Neural crest cell (in vitro differentiated cells): ENCODE measurements at regions not wholly inside any gene's neighbourhood (a gene's known extent, or its start where the extent isn't known, plus 50 kb on each side); places are given as distances from the start of the nearest gene placed in this dataset.

Source experiments
- DNase-seq: peaks from one replicate; pipeline ENCODE4 v3.0.0; 2021; ENCODE audit warnings: low read depth, mixed read lengths, low spot score
- H3K27ac Mint-ChIP-seq: one replicate; pipeline ENCODE4 v1.8.0; 2021; ENCODE audit warnings: mild to moderate bottlenecking, mixed read lengths; ENCODE audit not compliant: unreplicated experiment
- H3K27me3 Mint-ChIP-seq: 2 replicates; pipeline ENCODE4 v1.8.0; 2021; ENCODE audit warnings: low read depth, mild to moderate bottlenecking, mixed read lengths
- H3K36me3 Mint-ChIP-seq: 2 replicates; pipeline ENCODE4 v1.8.0; 2021; ENCODE audit warnings: low read depth, mild to moderate bottlenecking, mixed read lengths
- H3K4me1 Mint-ChIP-seq: 2 replicates; pipeline ENCODE4 v1.8.0; 2021; ENCODE audit warnings: mixed read lengths
- H3K4me3 Mint-ChIP-seq: one replicate; pipeline ENCODE4 v1.8.0; 2021; ENCODE audit warnings: mild to moderate bottlenecking, mixed read lengths
- H3K9me3 Mint-ChIP-seq: 2 replicates; pipeline ENCODE4 v1.8.0; 2021; ENCODE audit warnings: mixed read lengths
- TF ChIP-seq, protein P1 (sequence below): fragments of 200-600 bp; sonication (generic); conservative IDR thresholded peaks from 2 replicates; pipeline ENCODE4 v1.5.0; 2021; ENCODE audit warnings: antibody characterized with exemption, mild to moderate bottlenecking

- H3K4me1 Mint-ChIP-seq = no peaks in the 10 kb centered on the region
- no peak overlapping the region for H3K27ac Mint-ChIP-seq
- TF ChIP-seq, protein P1, sequence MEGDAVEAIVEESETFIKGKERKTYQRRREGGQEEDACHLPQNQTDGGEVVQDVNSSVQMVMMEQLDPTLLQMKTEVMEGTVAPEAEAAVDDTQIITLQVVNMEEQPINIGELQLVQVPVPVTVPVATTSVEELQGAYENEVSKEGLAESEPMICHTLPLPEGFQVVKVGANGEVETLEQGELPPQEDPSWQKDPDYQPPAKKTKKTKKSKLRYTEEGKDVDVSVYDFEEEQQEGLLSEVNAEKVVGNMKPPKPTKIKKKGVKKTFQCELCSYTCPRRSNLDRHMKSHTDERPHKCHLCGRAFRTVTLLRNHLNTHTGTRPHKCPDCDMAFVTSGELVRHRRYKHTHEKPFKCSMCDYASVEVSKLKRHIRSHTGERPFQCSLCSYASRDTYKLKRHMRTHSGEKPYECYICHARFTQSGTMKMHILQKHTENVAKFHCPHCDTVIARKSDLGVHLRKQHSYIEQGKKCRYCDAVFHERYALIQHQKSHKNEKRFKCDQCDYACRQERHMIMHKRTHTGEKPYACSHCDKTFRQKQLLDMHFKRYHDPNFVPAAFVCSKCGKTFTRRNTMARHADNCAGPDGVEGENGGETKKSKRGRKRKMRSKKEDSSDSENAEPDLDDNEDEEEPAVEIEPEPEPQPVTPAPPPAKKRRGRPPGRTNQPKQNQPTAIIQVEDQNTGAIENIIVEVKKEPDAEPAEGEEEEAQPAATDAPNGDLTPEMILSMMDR = no peak
- no peaks in the 10 kb centered on the region for H3K9me3 Mint-ChIP-seq
- H3K36me3 Mint-ChIP-seq = no peaks in the 10 kb centered on the region
- no peak overlapping the region for H3K4me3 Mint-ChIP-seq
- no peaks in the 10 kb centered on the region for H3K27me3 Mint-ChIP-seq
- no peak for DNase-seq
Measured at GRCh38 chr5:61949054-61949678, 356.8 kb upstream of the KIF2A start.

- H3K9me3 Mint-ChIP-seq = no peaks in the 10 kb centered on the region
- TF ChIP-seq, protein P1 = no peak
- no peak overlapping the region for H3K4me3 Mint-ChIP-seq
- no peaks in the 10 kb centered on the region for H3K4me1 Mint-ChIP-seq
- H3K27me3 Mint-ChIP-seq = no peaks in the 10 kb centered on the region
- H3K27ac Mint-ChIP-seq = no peak overlapping the region
- H3K36me3 Mint-ChIP-seq = no peaks in the 10 kb centered on the region
- no peak for DNase-seq
Measured at GRCh38 chr5:61949679-61950435, 356.1 kb upstream of the KIF2A start.

DNA sequence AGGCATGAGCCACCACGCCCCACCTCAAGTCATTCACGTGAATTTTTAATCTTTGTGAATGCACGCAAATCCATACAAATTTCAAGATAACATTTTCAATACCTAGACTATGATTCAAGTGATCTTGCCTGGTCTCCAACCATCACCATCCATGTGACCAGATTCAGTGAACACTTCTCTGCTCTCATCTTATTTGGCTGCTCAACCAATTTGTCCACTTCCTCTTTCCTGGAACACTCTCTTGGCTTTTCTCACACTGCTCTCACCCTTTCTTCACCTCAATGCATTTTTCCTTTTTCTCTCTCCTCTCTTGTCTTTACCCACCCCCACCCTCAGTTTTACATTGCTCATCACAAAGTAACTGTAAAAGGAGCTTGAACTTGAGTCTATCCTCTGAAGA is 354.7 kb upstream of the KIF2A start:
- H3K27me3 Mint-ChIP-seq = no peaks in the 10 kb centered on the region
- DNase-seq = no peak
- H3K27ac Mint-ChIP-seq = no peak overlapping the region
- no peak overlapping the region for H3K4me3 Mint-ChIP-seq
- H3K9me3 Mint-ChIP-seq = no peaks in the 10 kb centered on the region
- no peaks in the 10 kb centered on the region for H3K36me3 Mint-ChIP-seq
- TF ChIP-seq, protein P1 = no peak
- no peaks in the 10 kb centered on the region for H3K4me1 Mint-ChIP-seq

DNA sequence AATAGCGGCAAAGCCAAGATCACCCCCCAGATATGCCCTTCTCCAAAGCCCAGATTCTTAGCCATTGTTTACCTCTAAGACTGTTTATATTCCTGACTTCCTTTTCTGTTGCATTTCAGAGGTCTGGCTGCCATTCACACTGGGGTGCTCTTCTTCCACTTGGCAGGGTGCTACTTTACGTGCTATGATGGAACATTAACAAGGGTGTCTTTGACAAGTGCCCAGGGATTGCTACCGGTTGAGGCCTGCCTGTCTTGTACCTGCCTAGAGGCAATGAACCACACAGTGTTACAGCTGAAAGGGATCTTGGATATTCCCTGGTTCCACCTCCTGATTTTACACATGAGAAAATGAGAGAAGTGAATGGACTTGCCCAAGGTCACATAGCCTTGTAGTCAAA is 352.1 kb upstream of the KIF2A start:
- H3K27ac Mint-ChIP-seq = no peak overlapping the region
- H3K27me3 Mint-ChIP-seq = no peaks in the 10 kb centered on the region
- H3K4me1 Mint-ChIP-seq = no peaks in the 10 kb centered on the region
- TF ChIP-seq, protein P1 = no peak
- no peaks in the 10 kb centered on the region for H3K9me3 Mint-ChIP-seq
- H3K4me3 Mint-ChIP-seq = no peak overlapping the region
- DNase-seq = no peak
- H3K36me3 Mint-ChIP-seq = no peaks in the 10 kb centered on the region

DNA sequence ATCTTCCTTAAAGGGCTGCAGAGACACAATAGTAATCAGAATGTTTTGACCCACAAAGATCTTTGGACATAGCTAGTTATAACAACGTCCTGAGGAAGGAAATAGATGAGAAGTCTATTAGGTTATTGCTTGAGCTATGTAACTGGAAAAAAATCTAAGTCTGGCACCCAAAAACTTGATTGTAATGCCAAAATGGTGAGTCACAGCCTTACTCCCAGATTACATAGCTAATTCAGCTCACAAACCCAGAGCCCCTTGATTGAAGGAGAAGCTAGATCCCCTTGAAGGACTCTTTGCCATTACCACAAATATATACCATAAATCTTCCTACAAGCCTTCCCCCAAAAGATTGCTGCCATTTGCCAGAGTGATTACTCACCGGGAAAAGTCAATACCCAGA is 341.8 kb upstream of the KIF2A start:
- H3K27me3 Mint-ChIP-seq = peaks cover 7% of the 10 kb centered on the region
- H3K9me3 Mint-ChIP-seq = peaks cover under 1% of the 10 kb centered on the region
- TF ChIP-seq, protein P1 = no peak
- H3K36me3 Mint-ChIP-seq = no peaks in the 10 kb centered on the region
- no peak overlapping the region for H3K4me3 Mint-ChIP-seq
- DNase-seq = no peak
- H3K4me1 Mint-ChIP-seq = no peaks in the 10 kb centered on the region
- no peak overlapping the region for H3K27ac Mint-ChIP-seq
